ENCODE measurements at regions not wholly inside any gene's neighbourhood (a gene's known extent, or its start where the extent isn't known, plus 50 kb on each side); places are given as distances from the start of the nearest gene placed in this dataset.

DNA sequence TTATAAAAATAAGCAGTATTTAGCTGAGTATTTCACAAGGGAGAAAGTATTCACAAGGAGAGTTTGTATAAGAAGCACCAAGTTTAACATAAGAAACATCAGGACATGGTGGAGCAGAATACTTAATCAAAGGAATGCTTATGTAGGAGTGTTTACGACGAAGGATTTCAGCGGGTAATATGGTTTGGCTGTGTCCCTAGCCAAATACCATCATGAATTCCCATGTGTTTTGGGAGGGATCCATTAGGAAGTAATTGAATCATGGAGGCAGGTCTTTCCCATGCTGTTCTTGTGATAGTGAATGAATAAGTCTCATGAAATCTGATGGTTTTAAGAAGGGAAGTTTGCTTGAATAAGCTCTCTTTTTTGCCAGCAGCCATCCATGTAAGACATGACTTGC lies 1099.1 kb upstream of the ADGRB3 start:
- H3K4me1 ChIP-seq (ENCODE audit: insufficient read depth, low read length, poor library complexity, severe bottlenecking) = no peaks in the 10 kb centered on the region
- POLR2A ChIA-PET (ENCODE audit: low non-redundant PET) = no interaction called here
- H3K27ac ChIP-seq (ENCODE audit: low read depth, low read length, poor library complexity, severe bottlenecking) = no peak overlapping the region
- H3K36me3 ChIP-seq (ENCODE audit: insufficient read depth, low read length, poor library complexity, severe bottlenecking) = no peaks in the 10 kb centered on the region
- DNase-seq (ENCODE audit: low spot score) = no peak
- TF ChIP-seq EZH2 (IDR thresholded peaks at IDR 0.05; ENCODE audit: borderline replicate concordance, low read depth, low read length, poor library complexity, severe bottlenecking) = no peak
- TF ChIP-seq, protein P1, sequence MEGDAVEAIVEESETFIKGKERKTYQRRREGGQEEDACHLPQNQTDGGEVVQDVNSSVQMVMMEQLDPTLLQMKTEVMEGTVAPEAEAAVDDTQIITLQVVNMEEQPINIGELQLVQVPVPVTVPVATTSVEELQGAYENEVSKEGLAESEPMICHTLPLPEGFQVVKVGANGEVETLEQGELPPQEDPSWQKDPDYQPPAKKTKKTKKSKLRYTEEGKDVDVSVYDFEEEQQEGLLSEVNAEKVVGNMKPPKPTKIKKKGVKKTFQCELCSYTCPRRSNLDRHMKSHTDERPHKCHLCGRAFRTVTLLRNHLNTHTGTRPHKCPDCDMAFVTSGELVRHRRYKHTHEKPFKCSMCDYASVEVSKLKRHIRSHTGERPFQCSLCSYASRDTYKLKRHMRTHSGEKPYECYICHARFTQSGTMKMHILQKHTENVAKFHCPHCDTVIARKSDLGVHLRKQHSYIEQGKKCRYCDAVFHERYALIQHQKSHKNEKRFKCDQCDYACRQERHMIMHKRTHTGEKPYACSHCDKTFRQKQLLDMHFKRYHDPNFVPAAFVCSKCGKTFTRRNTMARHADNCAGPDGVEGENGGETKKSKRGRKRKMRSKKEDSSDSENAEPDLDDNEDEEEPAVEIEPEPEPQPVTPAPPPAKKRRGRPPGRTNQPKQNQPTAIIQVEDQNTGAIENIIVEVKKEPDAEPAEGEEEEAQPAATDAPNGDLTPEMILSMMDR (conservative IDR thresholded peaks at IDR 0.05; ENCODE audit: low read depth, low read length) = no peak
- intact Hi-C loops (cut with micrococcal nuclease; ENCODE audit: unreplicated experiment) = no loop called here
- H3K27me3 ChIP-seq (replicated peaks; ENCODE audit: insufficient read depth, low read depth, low read length, poor library complexity) = no peaks in the 10 kb centered on the region
- H3K9me3 ChIP-seq (ENCODE audit: low read depth, low read length, poor library complexity, severe bottlenecking) = no peaks in the 10 kb centered on the region
- no peak overlapping the region for H3K4me3 ChIP-seq (ENCODE audit: low read depth, low read length, poor library complexity, severe bottlenecking)
- BruUV-seq (replicated peaks) = no TSS peak
- CTCF ChIA-PET = no interaction called here

DNA sequence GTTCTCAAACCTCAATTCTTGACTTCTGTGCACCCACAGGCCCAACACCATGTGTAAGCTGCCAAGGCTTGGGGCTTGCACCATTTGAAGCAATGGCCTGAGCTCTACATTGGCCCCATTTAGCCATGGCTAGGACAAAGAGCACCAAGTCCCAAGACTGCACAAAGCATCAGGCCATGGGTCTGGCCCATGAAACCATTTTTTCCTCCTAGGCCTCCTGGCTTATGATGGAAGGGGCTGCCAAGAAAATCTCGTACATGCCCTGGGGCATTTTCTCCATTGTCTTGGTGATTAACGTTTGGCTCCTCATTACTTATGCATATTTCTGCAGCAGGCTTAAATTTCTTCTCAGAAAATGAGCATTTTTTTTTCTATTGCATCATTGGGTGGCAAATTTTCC lies 1128.7 kb upstream of the ADGRB3 start:
- DNase-seq (ENCODE audit: low spot score) = no peak
- intact Hi-C loops (cut with micrococcal nuclease; ENCODE audit: unreplicated experiment) = no loop called here
- no peaks in the 10 kb centered on the region for H3K4me1 ChIP-seq (ENCODE audit: insufficient read depth, low read length, poor library complexity, severe bottlenecking)
- no TSS peak for BruUV-seq (replicated peaks)
- POLR2A ChIA-PET (ENCODE audit: low non-redundant PET) = no interaction called here
- no peak overlapping the region for H3K4me3 ChIP-seq (ENCODE audit: low read depth, low read length, poor library complexity, severe bottlenecking)
- no peaks in the 10 kb centered on the region for H3K27me3 ChIP-seq (replicated peaks; ENCODE audit: insufficient read depth, low read depth, low read length, poor library complexity)
- TF ChIP-seq EZH2 (IDR thresholded peaks at IDR 0.05; ENCODE audit: borderline replicate concordance, low read depth, low read length, poor library complexity, severe bottlenecking) = no peak
- TF ChIP-seq, protein P1 (conservative IDR thresholded peaks at IDR 0.05; ENCODE audit: low read depth, low read length) = no peak
- no peak overlapping the region for H3K27ac ChIP-seq (ENCODE audit: low read depth, low read length, poor library complexity, severe bottlenecking)
- CTCF ChIA-PET = no interaction called here
- no peaks in the 10 kb centered on the region for H3K9me3 ChIP-seq (ENCODE audit: low read depth, low read length, poor library complexity, severe bottlenecking)
- H3K36me3 ChIP-seq (ENCODE audit: insufficient read depth, low read length, poor library complexity, severe bottlenecking) = no peaks in the 10 kb centered on the region

DNA sequence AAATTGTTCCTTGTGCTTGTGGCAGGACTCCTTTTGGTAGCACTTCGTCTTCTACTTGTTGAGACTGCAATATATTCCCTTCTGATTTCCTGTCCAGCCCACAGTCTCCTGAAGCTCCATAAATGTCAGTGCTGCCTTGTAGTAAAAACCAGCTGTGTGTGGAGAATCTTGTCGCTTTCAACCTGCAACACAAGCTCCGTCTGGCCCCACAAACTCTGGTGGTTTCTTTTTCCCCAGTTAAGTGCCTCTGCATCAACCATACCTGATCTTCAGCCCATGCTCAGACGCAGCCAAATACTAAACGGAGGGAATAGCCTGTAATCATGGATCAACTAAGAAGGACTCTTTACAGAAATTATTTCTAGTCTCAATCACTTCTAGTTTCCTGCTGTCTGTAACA lies 1133.3 kb upstream of the ADGRB3 start:
- TF ChIP-seq EZH2 (IDR thresholded peaks at IDR 0.05; ENCODE audit: borderline replicate concordance, low read depth, low read length, poor library complexity, severe bottlenecking) = no peak
- TF ChIP-seq, protein P1 (conservative IDR thresholded peaks at IDR 0.05; ENCODE audit: low read depth, low read length) = no peak
- DNase-seq (ENCODE audit: low spot score) = peak; percentile 12
- intact Hi-C loops (cut with micrococcal nuclease; ENCODE audit: unreplicated experiment) = no loop called here
- BruUV-seq (replicated peaks) = no TSS peak
- no peaks in the 10 kb centered on the region for H3K27me3 ChIP-seq (replicated peaks; ENCODE audit: insufficient read depth, low read depth, low read length, poor library complexity)
- POLR2A ChIA-PET (ENCODE audit: low non-redundant PET) = no interaction called here
- no peak overlapping the region for H3K27ac ChIP-seq (ENCODE audit: low read depth, low read length, poor library complexity, severe bottlenecking)
- CTCF ChIA-PET = no interaction called here
- no peak overlapping the region for H3K4me3 ChIP-seq (ENCODE audit: low read depth, low read length, poor library complexity, severe bottlenecking)
- H3K36me3 ChIP-seq (ENCODE audit: insufficient read depth, low read length, poor library complexity, severe bottlenecking) = no peaks in the 10 kb centered on the region
- no peaks in the 10 kb centered on the region for H3K9me3 ChIP-seq (ENCODE audit: low read depth, low read length, poor library complexity, severe bottlenecking)
- no peaks in the 10 kb centered on the region for H3K4me1 ChIP-seq (ENCODE audit: insufficient read depth, low read length, poor library complexity, severe bottlenecking)

Measured in A673 (cell line).